RCC 7860 (cell line): ENCODE measurements at regions not wholly inside any gene's neighbourhood (a gene's known extent, or its start where the extent isn't known, plus 50 kb on each side); places are given as distances from the start of the nearest gene placed in this dataset.
"Not testable (repeated sequence)": the region's sequence is repeated elsewhere in the genome, so short reads cannot be mapped to it uniquely, and the experiment has no call there.

Source experiments
- DNase-seq: peaks from one replicate; pipeline ENCODE4 v3.0.0-alpha.2; 2015; ENCODE audit warnings: low spot score
- FAIRE-seq: peaks from 2 replicates; lab custom pipeline; 2012; peaks lifted over from hg19 to GRCh38; lab: Jason Lieb, UNC

GRCh38 chr15:61374848-61375247 is 145.7 kb upstream of the RORA start:
- DNase-seq (no peak), FAIRE-seq (no peak)

GRCh38 chr15:61367953-61368352 is 138.9 kb upstream of the RORA start:
- DNase-seq: no peak
- no peak for FAIRE-seq

- DNase-seq (no peak), FAIRE-seq (no peak)
Observed at GRCh38 chr15:61364871-61365270, 135.8 kb upstream of the RORA start.

- not testable (repeated sequence) for FAIRE-seq, DNase-seq
Observed at GRCh38 chr15:61362912-61363311, 133.8 kb upstream of the RORA start.

GRCh38 chr15:61344293-61344692 is 115.2 kb upstream of the RORA start:
- no peak for DNase-seq
- FAIRE-seq: no peak

GRCh38 chr15:61342390-61342789 is 113.3 kb upstream of the RORA start:
- no peak for DNase-seq
- FAIRE-seq: no peak

- FAIRE-seq: no peak
- DNase-seq: no peak
Observed at GRCh38 chr15:61339516-61339915, 110.4 kb upstream of the RORA start.

GRCh38 chr15:61337541-61337940 is 108.4 kb upstream of the RORA start:
- FAIRE-seq: no peak
- no peak for DNase-seq

- FAIRE-seq (no peak), DNase-seq (no peak)
Observed at GRCh38 chr15:61336026-61336638, 107.0 kb upstream of the RORA start.

GRCh38 chr15:61334714-61335113 is 105.6 kb upstream of the RORA start:
- not testable (repeated sequence) for FAIRE-seq, DNase-seq

- DNase-seq: no peak
- no peak for FAIRE-seq
Observed at GRCh38 chr15:61331019-61331418, 101.9 kb upstream of the RORA start.

GRCh38 chr15:61327019-61327631 is 98.0 kb upstream of the RORA start:
- DNase-seq (no peak), FAIRE-seq (no peak)

- DNase-seq (no peak), FAIRE-seq (no peak)
Observed at GRCh38 chr15:61319892-61320291, 90.8 kb upstream of the RORA start.

GRCh38 chr15:61318802-61319525 is 89.9 kb upstream of the RORA start:
- DNase-seq (no peak), FAIRE-seq (no peak)

- no peak for DNase-seq
- no peak for FAIRE-seq
Observed at GRCh38 chr15:61318301-61318700, 89.2 kb upstream of the RORA start.

GRCh38 chr15:61315471-61315870 is 86.4 kb upstream of the RORA start:
- FAIRE-seq: no peak
- DNase-seq: no peak

GRCh38 chr15:61314427-61314826 is 85.3 kb upstream of the RORA start:
- no peak for FAIRE-seq
- no peak for DNase-seq

- DNase-seq (no peak), FAIRE-seq (no peak)
Observed at GRCh38 chr15:61309617-61310016, 80.5 kb upstream of the RORA start.

- DNase-seq (no peak), FAIRE-seq (no peak)
Observed at GRCh38 chr15:61309031-61309511, 80.0 kb upstream of the RORA start.

GRCh38 chr15:61308437-61308836 is 79.3 kb upstream of the RORA start:
- DNase-seq (no peak), FAIRE-seq (no peak)

- DNase-seq (no peak), FAIRE-seq (no peak)
Observed at GRCh38 chr15:61307474-61307873, 78.4 kb upstream of the RORA start.

GRCh38 chr15:61301701-61302100 is 72.6 kb upstream of the RORA start:
- no peak for FAIRE-seq
- no peak for DNase-seq
